ENCODE measurements at regions not wholly inside any gene's neighbourhood (a gene's known extent, or its start where the extent isn't known, plus 50 kb on each side); places are given as distances from the start of the nearest gene placed in this dataset.
"Not testable (repeated sequence)": the region's sequence is repeated elsewhere in the genome, so short reads cannot be mapped to it uniquely, and the experiment has no call there.

GRCh38 chr22:47498969-47499495 lies 736.6 kb downstream of the TBC1D22A start:
- no peak overlapping the region for H3K4me3 Mint-ChIP-seq
- H3K27me3 Mint-ChIP-seq = peaks cover 5% of the 10 kb centered on the region
- DNase-seq = no peak
- no peaks in the 10 kb centered on the region for H3K36me3 Mint-ChIP-seq (ENCODE audit: low read depth)
- H3K27ac Mint-ChIP-seq = no peak overlapping the region
- H3K4me1 Mint-ChIP-seq (ENCODE audit: low read depth) = peaks cover 17% of the 10 kb centered on the region
- H3K9me3 Mint-ChIP-seq = peaks cover 25% of the 10 kb centered on the region

GRCh38 chr22:47497666-47498065 lies 735.2 kb downstream of the TBC1D22A start:
- peaks cover 29% of the 10 kb centered on the region for H3K9me3 Mint-ChIP-seq
- DNase-seq = no peak
- no peak overlapping the region for H3K27ac Mint-ChIP-seq

GRCh38 chr22:47495110-47495509 lies 732.7 kb downstream of the TBC1D22A start:
- Mint-ChIP-seq H3K27me3 (peaks cover 10% of the 10 kb centered on the region), H3K27ac (peak overlapping the region; percentile 79), H3K9me3 (peaks cover 21% of the 10 kb centered on the region), H3K36me3 (ENCODE audit: low read depth) (no peaks in the 10 kb centered on the region), H3K4me3 (no peak overlapping the region), H3K4me1 (ENCODE audit: low read depth) (peaks cover 26% of the 10 kb centered on the region)
- DNase-seq = no peak

More at GRCh38 chr22:47497666-47498065, 735.2 kb downstream of the TBC1D22A start:
- Mint-ChIP-seq H3K36me3 (ENCODE audit: low read depth) (no peaks in the 10 kb centered on the region), H3K27me3 (no peaks in the 10 kb centered on the region), H3K4me3 (no peak overlapping the region), H3K4me1 (ENCODE audit: low read depth) (peaks cover 26% of the 10 kb centered on the region)

- H3K4me3 Mint-ChIP-seq; H3K9me3 Mint-ChIP-seq; H3K4me1 Mint-ChIP-seq (ENCODE audit: low read depth); H3K27ac Mint-ChIP-seq; DNase-seq; H3K36me3 Mint-ChIP-seq (ENCODE audit: low read depth): not testable (repeated sequence)
- H3K27me3 Mint-ChIP-seq = peaks cover 18% of the 10 kb centered on the region
Measured at GRCh38 chr22:47488131-47488530, 725.7 kb downstream of the TBC1D22A start.

GRCh38 chr22:47486569-47487312 lies 724.3 kb downstream of the TBC1D22A start:
- Mint-ChIP-seq H3K27me3 (peaks cover 23% of the 10 kb centered on the region), H3K9me3 (no peaks in the 10 kb centered on the region), H3K4me3 (peak overlapping the region; percentile 34), H3K27ac (peak overlapping the region; percentile 23), H3K36me3 (ENCODE audit: low read depth) (no peaks in the 10 kb centered on the region), H3K4me1 (ENCODE audit: low read depth) (no peaks in the 10 kb centered on the region)
- no peak for DNase-seq

- H3K9me3 Mint-ChIP-seq = no peaks in the 10 kb centered on the region
- H3K4me3 Mint-ChIP-seq = no peak overlapping the region
- no peaks in the 10 kb centered on the region for H3K36me3 Mint-ChIP-seq (ENCODE audit: low read depth)
- no peak overlapping the region for H3K27ac Mint-ChIP-seq
- H3K27me3 Mint-ChIP-seq = peaks cover 26% of the 10 kb centered on the region
- H3K4me1 Mint-ChIP-seq (ENCODE audit: low read depth) = no peaks in the 10 kb centered on the region
- no peak for DNase-seq
Measured at GRCh38 chr22:47484960-47485569, 722.6 kb downstream of the TBC1D22A start.

- no peaks in the 10 kb centered on the region for H3K9me3 Mint-ChIP-seq
- H3K27ac Mint-ChIP-seq = no peak overlapping the region
- H3K4me1 Mint-ChIP-seq (ENCODE audit: low read depth) = peaks cover 16% of the 10 kb centered on the region
- no peaks in the 10 kb centered on the region for H3K36me3 Mint-ChIP-seq (ENCODE audit: low read depth)
- no peak for DNase-seq
- peaks cover 31% of the 10 kb centered on the region for H3K27me3 Mint-ChIP-seq
- H3K4me3 Mint-ChIP-seq = no peak overlapping the region
Measured at GRCh38 chr22:47476231-47476630, 713.8 kb downstream of the TBC1D22A start.

- Mint-ChIP-seq H3K4me3 (no peak overlapping the region), H3K36me3 (ENCODE audit: low read depth) (no peaks in the 10 kb centered on the region), H3K4me1 (ENCODE audit: low read depth) (peaks cover 16% of the 10 kb centered on the region), H3K27ac (no peak overlapping the region), H3K9me3 (no peaks in the 10 kb centered on the region), H3K27me3 (peaks cover 19% of the 10 kb centered on the region)
- DNase-seq = no peak
Measured at GRCh38 chr22:47474895-47475294, 712.4 kb downstream of the TBC1D22A start.

- Mint-ChIP-seq H3K36me3 (ENCODE audit: low read depth) (no peaks in the 10 kb centered on the region), H3K27me3 (peaks cover 19% of the 10 kb centered on the region), H3K27ac (no peak overlapping the region), H3K4me1 (ENCODE audit: low read depth) (peaks cover 16% of the 10 kb centered on the region), H3K9me3 (no peaks in the 10 kb centered on the region), H3K4me3 (no peak overlapping the region)
- DNase-seq = no peak
Measured at GRCh38 chr22:47474464-47474863, 712.0 kb downstream of the TBC1D22A start.

GRCh38 chr22:47472636-47473035 lies 710.2 kb downstream of the TBC1D22A start:
- Mint-ChIP-seq H3K36me3 (ENCODE audit: low read depth) (no peaks in the 10 kb centered on the region), H3K4me1 (ENCODE audit: low read depth) (peaks cover 16% of the 10 kb centered on the region), H3K9me3 (no peaks in the 10 kb centered on the region), H3K27ac (no peak overlapping the region), H3K27me3 (peaks cover 17% of the 10 kb centered on the region), H3K4me3 (no peak overlapping the region)
- no peak for DNase-seq

GRCh38 chr22:47471406-47471805 lies 709.0 kb downstream of the TBC1D22A start:
- Mint-ChIP-seq H3K4me1 (ENCODE audit: low read depth) (peaks cover 16% of the 10 kb centered on the region), H3K36me3 (ENCODE audit: low read depth) (no peaks in the 10 kb centered on the region), H3K27ac (no peak overlapping the region), H3K4me3 (no peak overlapping the region), H3K27me3 (peaks cover 21% of the 10 kb centered on the region), H3K9me3 (peaks cover 6% of the 10 kb centered on the region)
- no peak for DNase-seq

GRCh38 chr22:47465809-47466208 lies 703.4 kb downstream of the TBC1D22A start:
- no peaks in the 10 kb centered on the region for H3K4me1 Mint-ChIP-seq (ENCODE audit: low read depth)
- peaks cover 8% of the 10 kb centered on the region for H3K9me3 Mint-ChIP-seq
- no peaks in the 10 kb centered on the region for H3K36me3 Mint-ChIP-seq (ENCODE audit: low read depth)
- H3K27me3 Mint-ChIP-seq = peaks cover 26% of the 10 kb centered on the region
- no peak overlapping the region for H3K27ac Mint-ChIP-seq
- no peak overlapping the region for H3K4me3 Mint-ChIP-seq
- no peak for DNase-seq

- Mint-ChIP-seq H3K4me1 (ENCODE audit: low read depth) (no peaks in the 10 kb centered on the region), H3K9me3 (peaks cover 8% of the 10 kb centered on the region), H3K27me3 (peaks cover 26% of the 10 kb centered on the region), H3K4me3 (no peak overlapping the region), H3K36me3 (ENCODE audit: low read depth) (no peaks in the 10 kb centered on the region), H3K27ac (no peak overlapping the region)
- no peak for DNase-seq
Measured at GRCh38 chr22:47465222-47465621, 702.8 kb downstream of the TBC1D22A start.

- Mint-ChIP-seq H3K4me1 (ENCODE audit: low read depth) (no peaks in the 10 kb centered on the region), H3K27ac (no peak overlapping the region), H3K4me3 (no peak overlapping the region), H3K36me3 (ENCODE audit: low read depth) (no peaks in the 10 kb centered on the region), H3K9me3 (peaks cover 8% of the 10 kb centered on the region), H3K27me3 (peaks cover 19% of the 10 kb centered on the region)
- no peak for DNase-seq
Measured at GRCh38 chr22:47463220-47463619, 700.8 kb downstream of the TBC1D22A start.

- no peak overlapping the region for H3K27ac Mint-ChIP-seq
Measured at GRCh38 chr22:47460861-47461260, 698.4 kb downstream of the TBC1D22A start.

More at GRCh38 chr22:47460861-47461260, 698.4 kb downstream of the TBC1D22A start:
- H3K4me1 Mint-ChIP-seq (ENCODE audit: low read depth) = no peaks in the 10 kb centered on the region
- no peak for DNase-seq
- no peaks in the 10 kb centered on the region for H3K36me3 Mint-ChIP-seq (ENCODE audit: low read depth)
- H3K9me3 Mint-ChIP-seq = no peaks in the 10 kb centered on the region
- peaks cover 10% of the 10 kb centered on the region for H3K27me3 Mint-ChIP-seq
- H3K4me3 Mint-ChIP-seq = no peak overlapping the region

Data from activated T-cell treated with anti-CD3 and anti-CD28 coated beads, Interleukin-2, amount 50 U/mL, for 24 hours (primary cell).